ENCODE measurements at regions not wholly inside any gene's neighbourhood (a gene's known extent, or its start where the extent isn't known, plus 50 kb on each side); places are given as distances from the start of the nearest gene placed in this dataset.

DNA sequence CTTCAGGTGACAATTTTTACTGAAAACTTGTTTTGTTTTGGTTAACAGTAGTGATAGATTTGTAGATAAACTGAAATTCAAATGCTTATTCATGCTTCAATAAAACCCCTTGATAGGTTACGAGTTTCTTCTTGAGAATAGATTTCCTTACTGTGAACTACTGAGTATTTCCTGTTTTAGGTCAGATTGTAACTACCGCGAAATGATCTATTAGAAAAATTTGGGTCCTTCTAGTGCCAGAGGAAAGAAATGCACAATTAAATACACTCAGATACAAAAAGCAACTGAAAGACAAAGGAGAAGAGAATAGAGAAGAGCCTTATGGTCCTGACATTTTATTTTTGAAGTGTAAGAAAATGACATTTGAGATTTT, 251.7 kb upstream of the TBL1XR1 start:
- TF ChIP-seq EP300 (IDR thresholded peaks at IDR 0.05) (no peak), CTCF (IDR thresholded peaks at IDR 0.05) (no peak)

All from ovary (tissue), 3 donors.